ENCODE measurements at regions not wholly inside any gene's neighbourhood (a gene's known extent, or its start where the extent isn't known, plus 50 kb on each side); places are given as distances from the start of the nearest gene placed in this dataset.

DNA sequence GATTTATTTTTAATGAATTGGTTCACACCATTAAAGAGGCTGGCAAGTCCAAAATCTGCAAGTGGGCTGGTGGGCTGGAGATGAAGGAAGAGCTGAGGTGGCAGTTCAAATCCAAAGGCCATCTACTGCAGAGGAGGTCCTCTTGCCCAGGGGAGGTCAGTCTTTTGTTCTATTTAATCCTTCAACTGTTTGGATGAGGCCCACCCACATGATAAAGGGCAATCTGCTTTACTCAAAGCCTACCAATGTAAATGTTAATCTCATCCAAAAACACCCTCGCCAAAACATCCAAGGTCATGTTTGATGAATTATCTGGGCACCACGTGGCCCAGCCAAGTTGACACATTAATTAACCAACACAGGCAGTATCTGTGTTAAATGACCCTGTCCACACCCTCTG lies 99.0 kb downstream of the RRAGC start:
- ATAC-seq: no peak
- TF ChIP-seq GLIS3 (CRISPR knock-in tag; IDR thresholded peaks at IDR 0.05) (no peak), BACH2 (CRISPR knock-in tag; IDR thresholded peaks at IDR 0.05; ENCODE audit: borderline replicate concordance) (no peak), ZC3H10 (CRISPR knock-in tag; IDR thresholded peaks at IDR 0.05) (no peak)

DNA sequence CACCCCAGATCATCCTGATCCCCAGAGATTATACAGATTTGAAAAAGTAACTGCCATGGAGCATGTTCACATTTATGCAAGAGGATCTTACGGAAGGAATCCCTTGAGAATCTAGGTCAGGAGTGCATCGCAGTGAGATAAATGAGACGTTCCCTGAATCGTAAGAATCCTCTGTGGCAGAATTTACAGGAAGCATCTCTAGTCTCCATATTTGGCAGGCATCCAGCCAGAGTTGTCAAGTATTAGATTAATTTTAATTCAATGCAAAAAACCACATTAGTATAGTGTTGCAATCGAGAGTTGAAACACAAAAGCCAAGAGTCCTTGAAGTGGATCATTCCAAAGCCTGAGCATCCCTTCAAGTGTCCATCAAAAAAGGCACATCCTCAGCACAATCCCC lies 100.8 kb downstream of the RRAGC start:
- ATAC-seq: no peak
- TF ChIP-seq TSHZ2 (CRISPR knock-in tag; IDR thresholded peaks at IDR 0.05): no peak
- TF ChIP-seq ISL1 (CRISPR knock-in tag; IDR thresholded peaks at IDR 0.05): no peak
- TF ChIP-seq, protein P1, sequence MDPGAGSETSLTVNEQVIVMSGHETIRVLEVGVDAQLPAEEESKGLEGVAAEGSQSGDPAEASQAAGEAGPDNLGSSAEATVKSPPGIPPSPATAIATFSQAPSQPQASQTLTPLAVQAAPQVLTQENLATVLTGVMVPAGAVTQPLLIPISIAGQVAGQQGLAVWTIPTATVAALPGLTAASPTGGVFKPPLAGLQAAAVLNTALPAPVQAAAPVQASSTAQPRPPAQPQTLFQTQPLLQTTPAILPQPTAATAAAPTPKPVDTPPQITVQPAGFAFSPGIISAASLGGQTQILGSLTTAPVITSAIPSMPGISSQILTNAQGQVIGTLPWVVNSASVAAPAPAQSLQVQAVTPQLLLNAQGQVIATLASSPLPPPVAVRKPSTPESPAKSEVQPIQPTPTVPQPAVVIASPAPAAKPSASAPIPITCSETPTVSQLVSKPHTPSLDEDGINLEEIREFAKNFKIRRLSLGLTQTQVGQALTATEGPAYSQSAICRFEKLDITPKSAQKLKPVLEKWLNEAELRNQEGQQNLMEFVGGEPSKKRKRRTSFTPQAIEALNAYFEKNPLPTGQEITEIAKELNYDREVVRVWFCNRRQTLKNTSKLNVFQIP (CRISPR knock-in tag; IDR thresholded peaks at IDR 0.05; ENCODE audit: borderline replicate concordance, low read depth): no peak
- no peak for TF ChIP-seq ARNTL (CRISPR knock-in tag; IDR thresholded peaks at IDR 0.05; ENCODE audit: borderline replicate concordance, low read depth)
- TF ChIP-seq RARB (CRISPR knock-in tag; IDR thresholded peaks at IDR 0.05): no peak
- TF ChIP-seq ZNF8 (CRISPR knock-in tag; IDR thresholded peaks at IDR 0.05): no peak

DNA sequence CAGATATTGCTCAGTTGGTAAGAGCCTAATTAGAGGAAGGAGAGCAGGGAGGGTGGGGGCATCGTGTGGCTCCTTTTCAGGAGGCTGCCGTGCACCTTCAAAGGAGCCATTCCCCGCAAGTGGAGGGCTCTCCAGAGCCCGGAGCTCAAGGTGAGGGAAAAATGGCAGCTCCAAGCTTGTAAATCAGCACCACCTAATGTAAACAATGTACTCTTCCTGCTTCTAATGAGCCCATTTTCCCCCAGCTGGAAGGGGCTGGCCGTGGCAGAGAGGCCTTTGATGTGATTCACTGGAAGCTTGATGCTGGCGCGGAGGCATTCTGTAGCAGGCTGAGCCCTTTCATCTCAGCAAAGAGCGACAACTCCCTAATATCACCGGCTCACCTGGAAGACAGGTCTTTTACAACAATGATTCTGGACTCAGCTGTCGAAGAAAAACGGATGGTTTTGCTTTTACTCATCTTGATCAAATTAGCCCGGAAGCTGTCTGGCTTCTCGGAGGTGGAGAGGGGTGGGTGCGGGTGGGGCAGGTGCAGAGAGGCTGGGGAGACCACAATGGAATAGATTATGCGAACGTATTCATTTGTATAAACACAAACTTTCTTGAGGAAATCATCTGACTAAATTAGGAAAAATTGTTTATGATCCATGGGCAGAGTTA lies 112.5 kb downstream of the RRAGC start:
- TF ChIP-seq RARB (CRISPR knock-in tag; IDR thresholded peaks at IDR 0.05): no peak
- no peak for TF ChIP-seq ZFP30 (CRISPR knock-in tag; IDR thresholded peaks at IDR 0.05)
- no peak for TF ChIP-seq CSDC2 (CRISPR knock-in tag; IDR thresholded peaks at IDR 0.05)
- TF ChIP-seq ESRRG (CRISPR knock-in tag; IDR thresholded peaks at IDR 0.05): no peak
- no peak for TF ChIP-seq OSR1 (CRISPR knock-in tag; IDR thresholded peaks at IDR 0.05)
- TF ChIP-seq ZNF70 (CRISPR knock-in tag; IDR thresholded peaks at IDR 0.05): no peak
- no peak for TF ChIP-seq TSHZ2 (CRISPR knock-in tag; IDR thresholded peaks at IDR 0.05)
- no peak for TF ChIP-seq TCF4 (CRISPR knock-in tag; IDR thresholded peaks at IDR 0.05; ENCODE audit: borderline replicate concordance)
- TF ChIP-seq, protein P1 (CRISPR knock-in tag; IDR thresholded peaks at IDR 0.05; ENCODE audit: borderline replicate concordance, low read depth): no peak
- no peak for TF ChIP-seq TOX (CRISPR knock-in tag; IDR thresholded peaks at IDR 0.05; ENCODE audit: borderline replicate concordance)
- no peak for TF ChIP-seq BACH2 (CRISPR knock-in tag; IDR thresholded peaks at IDR 0.05; ENCODE audit: borderline replicate concordance)
- no peak for TF ChIP-seq ZFP3 (CRISPR knock-in tag; IDR thresholded peaks at IDR 0.05)
- no peak for TF ChIP-seq ZNF8 (CRISPR knock-in tag; IDR thresholded peaks at IDR 0.05)
- TF ChIP-seq ZNF565 (CRISPR knock-in tag; conservative IDR thresholded peaks at IDR 0.05; ENCODE audit: low read depth): no peak
- TF ChIP-seq SNAI2 (CRISPR knock-in tag; IDR thresholded peaks at IDR 0.05): no peak
- no peak for TF ChIP-seq ARNTL (CRISPR knock-in tag; IDR thresholded peaks at IDR 0.05; ENCODE audit: borderline replicate concordance, low read depth)
- TF ChIP-seq ISL1 (CRISPR knock-in tag; IDR thresholded peaks at IDR 0.05): no peak
- no peak for TF ChIP-seq CSRNP3 (CRISPR knock-in tag; IDR thresholded peaks at IDR 0.05)
- ATAC-seq: no peak

All from SK-N-SH treated with all-trans-retinoic acid at 6 μM for 48 hours (cell line).